ENCODE measurements at regions not wholly inside any gene's neighbourhood (a gene's known extent, or its start where the extent isn't known, plus 50 kb on each side); places are given as distances from the start of the nearest gene placed in this dataset.

GRCh38 chr4:187478292-187479140, 517.1 kb upstream of the ZFP42 start:
- Mint-ChIP-seq H3K4me3 (no peak overlapping the region), H3K36me3 (ENCODE audit: insufficient read depth in 1 of 3, low read depth in 3 of 3) (no peaks in the 10 kb centered on the region), H3K4me1 (no peaks in the 10 kb centered on the region), H3K27ac (no peak overlapping the region; a peak in 1 of 7 replicates), H3K9me3 (no peaks in the 10 kb centered on the region), H3K27me3 (ENCODE audit: low read depth) (no peaks in the 10 kb centered on the region)
- H2AFZ ChIP-seq (ENCODE audit: low read length), result no peak overlapping the region
- no peak overlapping the region for H4K91ac ChIP-seq (ENCODE audit: insufficient read length, low read depth, low read length)
- no peaks in the 10 kb centered on the region for H3K4me1 ChIP-seq (ENCODE audit: insufficient read depth, low read length)
- H2BK15ac ChIP-seq (ENCODE audit: low read depth, low read length), result no peak overlapping the region
- no peaks in the 10 kb centered on the region for H3K9me3 ChIP-seq (ENCODE audit: control insufficient read depth, low read depth, low read length)
- H3K79me2 ChIP-seq (ENCODE audit: insufficient read depth, low read length), result no peaks in the 10 kb centered on the region
- no peak overlapping the region for H3K23ac ChIP-seq (ENCODE audit: insufficient read length, low read depth, low read length)
- H3K18ac ChIP-seq (ENCODE audit: insufficient read length, low read depth, low read length), result no peak overlapping the region
- H3K4ac ChIP-seq (ENCODE audit: low read depth, low read length), result no peak overlapping the region
- H3K27me3 ChIP-seq (ENCODE audit: insufficient read depth, low read length), result no peaks in the 10 kb centered on the region
- 100% methylated on average over 3 of the region's 18 CpGs for whole genome bisulfite sequencing (ENCODE audit: extremely low coverage, insufficient read length, low lambda C conversion rate)
- no peak for DNase-seq
- no peak overlapping the region for H2BK12ac ChIP-seq (ENCODE audit: insufficient read length, low read depth, low read length)
- H3K23me2 ChIP-seq (ENCODE audit: insufficient read length, low read depth, low read length, poor library complexity, severe bottlenecking), result no peaks in the 10 kb centered on the region
- H2BK20ac ChIP-seq (ENCODE audit: low read depth, low read length, poor library complexity, severe bottlenecking), result no peak overlapping the region
- H2AK5ac ChIP-seq (ENCODE audit: insufficient read length, low read length), result no peak overlapping the region
- H3K27ac ChIP-seq (ENCODE audit: insufficient read length, low read depth, low read length), result no peak overlapping the region
- H3K4me2 ChIP-seq (ENCODE audit: insufficient read depth, insufficient read length, low read length), result no peak overlapping the region
- H4K20me1 ChIP-seq (ENCODE audit: control insufficient read depth, insufficient read depth, insufficient read length), result no peaks in the 10 kb centered on the region
- H4K5ac ChIP-seq (ENCODE audit: insufficient read length, low read depth, low read length), result no peak overlapping the region
- no peak for TF ChIP-seq CTCF (conservative IDR thresholded peaks at IDR 0.05)
- H3K56ac ChIP-seq (ENCODE audit: insufficient read length, low read depth, low read length), result no peak overlapping the region
- no peak overlapping the region for H3T11ph ChIP-seq (ENCODE audit: low read length)
- no peak overlapping the region for H4K8ac ChIP-seq (replicated peaks; ENCODE audit: insufficient read length, low read depth, low read length)
- H2BK120ac ChIP-seq (ENCODE audit: low read depth, low read length, poor library complexity, severe bottlenecking), result no peak overlapping the region
- H3K9ac ChIP-seq (ENCODE audit: extremely low read depth, insufficient read length, low read length), result no peak overlapping the region
- H3K79me1 ChIP-seq (ENCODE audit: insufficient read depth, low read depth, low read length, poor library complexity, severe bottlenecking), result no peaks in the 10 kb centered on the region
- no peak overlapping the region for H2BK5ac ChIP-seq (ENCODE audit: insufficient read length, low read length)
- peak overlapping the region; percentile 12; the same call in 1 of the 2 replicates for H3K14ac ChIP-seq (ENCODE audit: insufficient read depth, low read length)
